H1 (cell line): ENCODE measurements at regions not wholly inside any gene's neighbourhood (a gene's known extent, or its start where the extent isn't known, plus 50 kb on each side); places are given as distances from the start of the nearest gene placed in this dataset.

Experiments
- CTCF ChIA-PET: fragments of 300-600 bp; sonication (Branson Sonifier 250); formaldehyde crosslinking; loops from one replicate; lab custom pipeline; 2021; ENCODE audit not compliant: partially characterized antibody; lab: Charles Lee
- POLR2A ChIA-PET: fragments of 300-600 bp; sonication (Branson Sonifier 250); formaldehyde crosslinking; loops from one replicate; lab custom pipeline; 2021; ENCODE audit warnings: inconsistent platforms; ENCODE audit not compliant: partially characterized antibody; lab: Charles Lee
- DNase-seq, 2 experiments: peaks; one replicate each; pipeline versions ENCODE4 v3.0.0 to v3.0.0-alpha.2; 2010 to 2022; ENCODE audit warnings: low spot score in 2 of 2, low read depth in 1 of 2, mixed read lengths in 1 of 2
- FAIRE-seq: peaks from 2 replicates; lab custom pipeline; 2011; peaks lifted over from hg19 to GRCh38; lab: Jason Lieb, UNC
- H2AFZ ChIP-seq: 2 replicates; pipeline ENCODE4 v1.8.1; 2012; ENCODE audit warnings: low read length, inconsistent platforms
- H2AK5ac ChIP-seq: 2 replicates; pipeline ENCODE4 v1.6.1; 2013; ENCODE audit warnings: low read depth, low read length
- H2BK120ac ChIP-seq: replicated peaks from 2 replicates; pipeline ENCODE3; 2013; ENCODE audit warnings: low read depth, low read length, inconsistent platforms
- H2BK12ac ChIP-seq: 2 replicates; pipeline ENCODE4 v1.6.1; 2013; ENCODE audit warnings: low read depth, low read length
- H2BK15ac ChIP-seq: 2 replicates; pipeline ENCODE4 v1.6.1; 2013; ENCODE audit warnings: low read length
- H2BK20ac ChIP-seq: 2 replicates; pipeline ENCODE4 v1.6.1; 2013; ENCODE audit warnings: low read length
- H2BK5ac ChIP-seq: 2 replicates; pipeline ENCODE4 v1.6.1; 2013; ENCODE audit warnings: low read depth, low read length
- H3K14ac ChIP-seq: 2 replicates; pipeline ENCODE4 v1.6.1; 2013; ENCODE audit warnings: inconsistent platforms; ENCODE audit not compliant: insufficient read length
- H3K18ac ChIP-seq: 2 replicates; pipeline ENCODE4 v1.6.1; 2013; ENCODE audit warnings: low read length; ENCODE audit errors: extremely low read depth
- H3K23ac ChIP-seq: 2 replicates; pipeline ENCODE4 v1.6.1; 2013; ENCODE audit warnings: inconsistent platforms; ENCODE audit not compliant: insufficient read length
- H3K23me2 ChIP-seq: 2 replicates; pipeline ENCODE4 v1.6.1; 2013; ENCODE audit warnings: low read depth, low read length
- H3K27ac ChIP-seq: 2 replicates; pipeline ENCODE4 v1.6.1; 2011; ENCODE audit warnings: low read depth, low read length, inconsistent platforms
- H3K27me3 ChIP-seq, 4 experiments: replicated peaks in 1 of 4; 1 replicate in 1 of 4; 2 replicates in 3 of 4; pipeline versions ENCODE4 v1.6.1 to v1.8.1; 2011 to 2013; ENCODE audit warnings: low read length in 3 of 4, mild to moderate bottlenecking in 3 of 4, inconsistent platforms in 2 of 4, mixed read lengths in 2 of 4, moderate library complexity in 1 of 4; ENCODE audit not compliant: control insufficient read depth in 3 of 4, insufficient read depth in 3 of 4; ENCODE audit errors: extremely low read depth in 1 of 4
- H3K36me3 ChIP-seq, 4 experiments: 2 replicates each; pipeline versions ENCODE4 v1.6.1 to v1.8.1; 2011 to 2013; ENCODE audit warnings: mild to moderate bottlenecking in 4 of 4, low read length in 3 of 4, moderate library complexity in 2 of 4, control low read depth in 1 of 4, inconsistent platforms in 1 of 4; ENCODE audit not compliant: insufficient read depth in 4 of 4, control insufficient read depth in 2 of 4
- H3K4ac ChIP-seq: replicated peaks from 2 replicates; pipeline ENCODE3; 2013; ENCODE audit warnings: low read length, low read depth, mixed read lengths, inconsistent platforms; ENCODE audit not compliant: insufficient read length
- H3K4me1 ChIP-seq, 4 experiments: replicated peaks in 1 of 4; 1 replicate in 1 of 4; 2 replicates in 3 of 4; pipeline versions ENCODE4 v1.6.1 to v1.8.1; 2011 to 2013; ENCODE audit warnings: low read length in 3 of 4, inconsistent platforms in 2 of 4, mixed read lengths in 1 of 4; ENCODE audit not compliant: insufficient read depth in 4 of 4, control insufficient read depth in 3 of 4
- H3K4me2 ChIP-seq, 2 experiments: 2 replicates each; pipeline versions ENCODE4 v1.6.1 to v1.8.1; 2011 to 2013; ENCODE audit warnings: low read depth in 2 of 2, low read length in 2 of 2, control low read depth in 1 of 2, inconsistent platforms in 1 of 2, mild to moderate bottlenecking in 1 of 2; ENCODE audit not compliant: insufficient read depth in 1 of 2
- H3K4me3 ChIP-seq, 4 experiments: fragments of 200-600, 300-600 bp in 1 of 4; sonication (generic), shearing (Covaris generic), sonication (Bioruptor Twin) in 1 of 4; 2 replicates each; pipeline versions ENCODE4 v1.5.1 to v1.8.1; 2011 to 2016; ENCODE audit warnings: low read length in 4 of 4, low read depth in 3 of 4, control low read depth in 2 of 4, inconsistent platforms in 2 of 4, mild to moderate bottlenecking in 2 of 4, mixed read lengths in 1 of 4, moderate library complexity in 1 of 4; ENCODE audit not compliant: insufficient read depth in 2 of 4; ENCODE audit errors: extremely low read depth in 1 of 4
- H3K56ac ChIP-seq: replicated peaks from 2 replicates; pipeline ENCODE3; 2013; ENCODE audit warnings: low read depth, mild to moderate bottlenecking, mixed read lengths, low read length, inconsistent platforms; ENCODE audit not compliant: insufficient read length
- H3K79me1 ChIP-seq: 2 replicates; pipeline ENCODE4 v1.6.1; 2013; ENCODE audit warnings: low read depth, low read length, control low read depth
- H3K79me2 ChIP-seq, 2 experiments: 2 replicates each; pipeline versions ENCODE4 v1.6.1 to v1.8.1; 2012 to 2013; ENCODE audit warnings: low read length in 2 of 2, mild to moderate bottlenecking in 2 of 2, inconsistent platforms in 1 of 2; ENCODE audit not compliant: insufficient read depth in 2 of 2, control insufficient read depth in 1 of 2
- H3K9ac ChIP-seq, 4 experiments: replicated peaks in 1 of 4; 1 replicate in 1 of 4; 2 replicates in 3 of 4; pipeline versions ENCODE4 v1.6.1 to v1.8.1; 2011 to 2013; ENCODE audit warnings: low read depth in 3 of 4, low read length in 3 of 4, control low read depth in 2 of 4, mild to moderate bottlenecking in 2 of 4, moderate library complexity in 2 of 4, inconsistent platforms in 1 of 4; ENCODE audit errors: extremely low read depth in 1 of 4
- H3K9me3 ChIP-seq, 2 experiments: 2 replicates each; pipeline versions ENCODE4 v1.6.1 to v1.8.1; 2012 to 2013; ENCODE audit warnings: mild to moderate bottlenecking in 2 of 2, moderate library complexity in 2 of 2, control low read depth in 1 of 2, inconsistent platforms in 1 of 2, low read depth in 1 of 2, low read length in 1 of 2, mixed read lengths in 1 of 2; ENCODE audit not compliant: insufficient read depth in 2 of 2
- H4K20me1 ChIP-seq, 2 experiments: replicated peaks in 1 of 2; 2 replicates each; pipeline versions ENCODE3 to v1.8.1; 2011 to 2013; ENCODE audit warnings: inconsistent platforms in 2 of 2, low read length in 2 of 2, mild to moderate bottlenecking in 1 of 2; ENCODE audit not compliant: insufficient read depth in 2 of 2, control insufficient read depth in 1 of 2
- H4K5ac ChIP-seq: 2 replicates; pipeline ENCODE4 v1.6.1; 2013; ENCODE audit warnings: low read length, low read depth, mixed read lengths, inconsistent platforms; ENCODE audit not compliant: insufficient read length
- H4K8ac ChIP-seq: 2 replicates; pipeline ENCODE4 v1.8.0; 2013; ENCODE audit warnings: mild to moderate bottlenecking, moderate library complexity, low read length, inconsistent platforms; ENCODE audit not compliant: insufficient read depth; ENCODE audit errors: extremely low read depth
- H4K91ac ChIP-seq: replicated peaks from 2 replicates; pipeline ENCODE3; 2013; ENCODE audit warnings: low read length, mixed read lengths, inconsistent platforms; ENCODE audit not compliant: insufficient read length
- BCL11A ChIP-seq, 2 experiments: IDR thresholded peaks; one replicate each; pipeline ENCODE4 v1.6.1; 2011; ENCODE audit warnings: low read depth in 2 of 2, low read length in 2 of 2, mild to moderate bottlenecking in 2 of 2
- EGR1 ChIP-seq: IDR thresholded peaks from 2 replicates; pipeline ENCODE4 v1.6.1; 2011; ENCODE audit warnings: low read depth, low read length, borderline replicate concordance
- NANOG ChIP-seq: IDR thresholded peaks from 2 replicates; pipeline ENCODE4 v1.6.1; 2011; ENCODE audit warnings: low read length, low read depth, mild to moderate bottlenecking, inconsistent platforms; ENCODE audit not compliant: insufficient read depth, poor library complexity, severe bottlenecking
- POU5F1 ChIP-seq: IDR thresholded peaks from 2 replicates; pipeline ENCODE4 v1.6.1; 2011; ENCODE audit warnings: low read depth, mild to moderate bottlenecking, low read length, moderate library complexity
- RXRA ChIP-seq: IDR thresholded peaks from 2 replicates; pipeline ENCODE4 v1.6.1; 2011; ENCODE audit warnings: low read depth, mild to moderate bottlenecking, low read length, moderate library complexity; ENCODE audit not compliant: insufficient read depth
- SIN3A ChIP-seq, 2 experiments: IDR thresholded peaks in 1 of 2; conservative IDR thresholded peaks in 1 of 2; 2 replicates each; pipeline ENCODE4 v1.6.1; 2011 to 2012; ENCODE audit warnings: low read length in 2 of 2, improper control_type of control experiment in 1 of 2, low read depth in 1 of 2, mild to moderate bottlenecking in 1 of 2
- SP1 ChIP-seq: IDR thresholded peaks from 2 replicates; pipeline ENCODE4 v1.6.1; 2011; ENCODE audit warnings: low read depth, low read length
- SP4 ChIP-seq: IDR thresholded peaks from 2 replicates; pipeline ENCODE4 v1.6.1; 2012; ENCODE audit warnings: low read length, inconsistent platforms
- TCF12 ChIP-seq: IDR thresholded peaks from 2 replicates; pipeline ENCODE4 v1.6.1; 2011; ENCODE audit warnings: low read depth, mild to moderate bottlenecking, low read length
- WGBS, 2 experiments: shearing (Covaris generic) in 1 of 2; methylation state at CpG; one replicate each; pipeline versions ENCODE4 v1.1.6 to v1.1.7; 2013 to 2015; ENCODE audit warnings: low lambda C conversion rate in 2 of 2, mixed read lengths in 2 of 2, inconsistent platforms in 1 of 2, low coverage in 1 of 2, missing lambda C conversion rate in 1 of 2; ENCODE audit not compliant: insufficient replicate concordance in 2 of 2, insufficient coverage in 1 of 2, insufficient read length in 1 of 2; ENCODE audit errors: extremely low coverage in 1 of 2, missing lambda C conversion rate in 1 of 2; 5-methylcytosine and 5-hydroxymethylcytosine counted together

- CTCF ChIA-PET, result interaction anchor here (0.5 to 16.3 kb wide), 42 partner anchors 10 to 492 kb away, joined by 3 to 308 read pairs (median 7); no protein-coding TSS in a partner anchor
- Histone ChIP-seq H4K5ac (no peak overlapping the region), H4K91ac (no peak overlapping the region), H3K18ac (no peak overlapping the region), H3K27me3 (peaks cover 0 to 2% (median 0%) of the 10 kb centered on the region in 4 experiments; a peak in 2 of 7 replicates), H3K4me2 (peak overlapping the region; percentile 60 to 80), H3K79me1 (no peaks in the 10 kb centered on the region), H3K79me2 (no peaks in the 10 kb centered on the region), H2AFZ (peak overlapping the region; percentile 89), H3K56ac (no peak overlapping the region), H4K8ac (no peak overlapping the region), H2BK5ac (no peak overlapping the region), H2BK20ac (no peak overlapping the region), H2BK12ac (peak overlapping the region; percentile 18; the same call in 1 of the 2 replicates), H3K23me2 (peaks cover 8% of the 10 kb centered on the region; the same call in 1 of the 2 replicates), H4K20me1 (no peaks in the 10 kb centered on the region), H3K27ac (no peak overlapping the region), H3K4ac (no peak overlapping the region), H2AK5ac (no peak overlapping the region), H3K4me1 (peaks cover 2 to 13% (median 5%) of the 10 kb centered on the region in 4 experiments; a peak in 6 of 7 replicates), H3K9me3 (no peaks in the 10 kb centered on the region), H2BK120ac (no peak overlapping the region), H3K4me3 (peak overlapping the region; percentile 21 to 71 (median 54)), H3K23ac (no peak overlapping the region), H3K9ac (0 out of 7 replicates have a peak overlapping the region, but pooled peaks of 2 of the 4 experiments have one; percentile 1 to 4), H3K36me3 (no peaks in the 10 kb centered on the region), H3K14ac (no peak overlapping the region), H2BK15ac (no peak overlapping the region; the same call in 1 of the 2 replicates)
- FAIRE-seq (no peak), DNase-seq (peak; percentile 41 to 83)
- POLR2A ChIA-PET, result interaction anchor here (1.0 to 1.7 kb wide), 4 partner anchors 14 to 53 kb away, joined by 3 to 4 read pairs (median 4); no protein-coding TSS in a partner anchor
- WGBS, 2 experiments, result 16% methylated on average over 12 of the region's 17 CpGs; no CpG with 5 or more reads in 1 of the 2 experiments
- no peak for TF ChIP-seq BCL11A (IDR thresholded peaks at IDR 0.05; ENCODE audit: low read depth in 2 of 2, low read length in 2 of 2)
- peak; percentile 44 to 51; a peak in 1 of 4 replicates for TF ChIP-seq SIN3A (conservative IDR thresholded peaks at IDR 0.05 in 1 of 2, IDR thresholded peaks at IDR 0.05 in 1 of 2; ENCODE audit: low read depth in 1 of 2, low read length in 2 of 2)
- no peak for TF ChIP-seq POU5F1
- TF ChIP-seq RXRA, result no peak
- TF ChIP-seq TCF12, result no peak
- no peak for TF ChIP-seq EGR1
- no peak for TF ChIP-seq SP4
- no peak for TF ChIP-seq NANOG
- no peak for TF ChIP-seq SP1
These were observed 65.8 kb upstream of the CCDC167 start for GRCh38 chr6:37565267-37566110.
